NCI-H446 (cell line): ENCODE measurements at regions not wholly inside any gene's neighbourhood (a gene's known extent, or its start where the extent isn't known, plus 50 kb on each side); places are given as distances from the start of the nearest gene placed in this dataset.

Source experiments
- DNase-seq, 2 experiments: peaks; one replicate each; lab custom pipeline; 2025; lab: John Stamatoyannopoulos, UW

DNA sequence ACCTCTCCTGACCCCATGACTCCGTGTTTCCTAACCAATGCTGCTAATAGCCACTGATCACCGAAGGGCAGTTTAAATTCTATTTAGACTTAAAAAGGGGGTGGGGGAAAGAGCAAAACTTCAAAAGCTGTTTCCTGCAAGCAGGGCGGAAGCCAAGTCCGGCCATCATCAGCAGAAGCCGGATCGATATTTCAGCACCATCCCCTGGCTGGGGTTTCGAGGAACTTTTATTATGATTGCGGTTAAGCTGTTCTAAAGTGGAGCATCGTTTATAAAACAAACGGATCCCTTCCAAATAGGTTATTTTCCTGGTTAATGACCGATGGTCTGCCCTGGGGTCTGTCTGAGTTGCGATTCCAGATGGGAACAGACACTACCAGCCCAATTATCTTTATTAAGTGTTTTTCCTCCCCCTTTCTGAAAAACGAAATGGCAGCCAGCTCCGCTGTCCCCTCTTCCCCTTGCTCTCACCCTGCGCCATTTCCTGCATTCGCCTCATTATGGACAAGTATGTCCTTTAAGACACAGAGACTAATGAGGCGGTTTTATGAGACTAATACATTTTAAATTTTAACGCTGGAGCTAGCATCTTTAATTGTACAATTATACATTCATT lies 76.1 kb upstream of the IRX3 start:
- no peak for DNase-seq

- DNase-seq, result no peak
These were observed 74.7 kb upstream of the IRX3 start for GRCh38 chr16:54361246-54361645.

GRCh38 chr16:54360681-54361080 lies 74.1 kb upstream of the IRX3 start:
- DNase-seq, result no peak

- DNase-seq, result no peak
These were observed 73.0 kb upstream of the IRX3 start for GRCh38 chr16:54359555-54359954.

- DNase-seq, result no peak
These were observed 72.5 kb upstream of the IRX3 start for GRCh38 chr16:54359081-54359480.

- no peak for DNase-seq
These were observed 69.8 kb upstream of the IRX3 start for GRCh38 chr16:54356391-54356790.

GRCh38 chr16:54355251-54355650 lies 68.7 kb upstream of the IRX3 start:
- DNase-seq, result no peak

- DNase-seq, result no peak
These were observed 66.5 kb upstream of the IRX3 start for GRCh38 chr16:54353097-54353496.

DNA sequence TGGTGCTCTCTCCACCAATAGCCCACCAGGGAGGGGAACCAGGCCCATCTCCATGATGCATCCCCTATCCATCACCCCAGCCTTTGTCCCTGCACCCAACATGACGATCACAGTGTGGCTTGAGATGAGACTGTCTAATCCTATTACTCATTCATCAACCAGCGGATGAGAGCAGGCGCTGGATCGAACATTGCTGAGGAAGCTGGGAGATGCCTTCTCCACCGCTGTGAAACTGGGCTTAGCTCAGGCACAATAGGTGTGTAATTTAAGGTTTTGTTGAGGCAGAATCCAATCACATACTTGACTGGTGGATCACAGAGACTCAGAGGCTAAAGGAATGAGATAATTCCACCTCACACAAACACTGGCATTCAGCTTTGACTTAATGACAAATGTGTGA lies 64.6 kb upstream of the IRX3 start:
- DNase-seq, result no peak

DNA sequence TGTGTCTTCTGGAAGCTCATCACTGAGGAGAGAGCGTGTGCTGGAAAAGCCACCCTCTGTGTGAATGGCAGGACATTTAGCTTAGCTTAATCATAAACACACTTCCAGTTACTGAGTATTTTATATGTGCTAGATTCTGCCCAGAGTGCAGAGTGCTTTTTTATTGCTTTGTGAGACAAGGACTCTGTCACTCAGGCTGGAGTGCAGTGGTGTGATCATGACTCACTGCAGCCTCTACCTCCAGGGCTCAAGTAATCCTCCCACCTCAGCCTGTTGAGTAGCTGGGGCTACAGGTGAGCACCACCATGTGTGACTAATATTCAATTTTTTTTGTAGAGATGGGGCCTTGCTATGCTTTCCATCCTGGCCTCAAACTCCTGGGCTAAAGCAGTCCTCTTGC lies 61.4 kb upstream of the IRX3 start:
- no peak for DNase-seq

DNA sequence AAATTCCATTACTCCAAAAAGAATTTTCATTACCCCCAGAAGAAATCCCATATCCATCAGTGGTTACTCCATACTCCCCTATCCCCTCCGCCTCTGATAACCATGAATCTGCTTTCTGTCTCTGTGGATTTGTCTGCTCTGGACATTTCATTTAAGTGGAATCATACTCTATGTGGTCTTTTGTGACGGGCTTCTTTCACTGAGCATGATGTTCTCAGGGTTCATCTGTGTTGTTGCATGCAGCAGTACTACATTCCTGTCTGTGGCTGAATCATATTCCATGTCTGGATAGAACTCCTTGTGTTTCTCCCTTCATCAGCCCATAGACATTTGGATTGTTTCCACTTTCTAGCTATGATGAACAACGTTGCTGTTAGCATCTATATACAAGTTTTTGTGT lies 59.5 kb upstream of the IRX3 start:
- no peak for DNase-seq

DNA sequence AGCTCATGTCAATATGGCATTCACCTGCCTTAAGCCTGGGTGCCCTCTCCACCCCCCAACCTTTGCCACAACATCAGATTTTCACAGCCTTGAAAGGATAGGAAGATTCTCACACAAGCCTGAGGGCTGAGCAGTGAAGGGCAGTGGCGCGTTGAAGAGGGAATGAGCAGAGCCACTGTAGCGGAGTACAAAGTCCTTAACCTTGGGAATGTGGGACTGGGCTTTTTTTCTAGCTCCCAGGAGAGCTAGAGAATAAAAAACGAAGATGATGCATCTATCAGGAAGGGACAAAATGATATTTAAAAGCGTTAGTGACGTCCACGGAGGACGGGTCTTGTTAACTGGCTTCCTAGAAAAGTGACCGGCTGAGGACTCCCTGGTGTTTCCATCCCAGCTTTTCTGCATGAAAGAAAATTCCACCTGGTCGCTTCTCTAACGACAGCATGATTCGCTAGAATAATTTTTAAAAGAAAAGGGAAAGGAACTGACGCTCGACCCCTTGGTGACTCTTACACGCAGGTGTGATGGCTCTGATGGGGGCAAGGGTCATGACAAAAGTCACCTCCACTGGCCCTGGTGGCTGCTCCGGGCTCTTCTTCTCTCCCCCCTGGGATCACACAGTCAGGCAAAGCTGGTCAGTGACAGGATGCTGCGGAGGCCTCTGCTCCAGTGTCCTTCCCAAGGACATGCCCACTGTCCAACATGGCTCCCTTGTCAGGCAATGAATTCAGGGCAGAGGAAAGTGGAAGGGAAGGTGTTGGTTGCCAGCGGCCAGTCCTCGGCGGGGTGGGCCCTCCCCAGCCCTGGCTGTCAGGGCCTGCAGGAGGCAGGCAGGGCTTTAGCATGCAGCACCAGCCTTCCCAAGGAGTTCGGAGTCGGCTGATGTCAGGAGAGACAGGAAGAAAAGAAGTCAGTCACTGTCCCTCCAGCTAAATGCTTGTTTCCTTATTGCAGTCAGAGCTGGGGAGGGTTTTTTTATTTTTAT lies 58.4 kb upstream of the IRX3 start:
- DNase-seq, result no peak

- no peak for DNase-seq
These were observed 56.4 kb upstream of the IRX3 start for GRCh38 chr16:54342966-54343365.

GRCh38 chr16:54341892-54342776 lies 55.5 kb upstream of the IRX3 start:
- DNase-seq, result no peak

DNA sequence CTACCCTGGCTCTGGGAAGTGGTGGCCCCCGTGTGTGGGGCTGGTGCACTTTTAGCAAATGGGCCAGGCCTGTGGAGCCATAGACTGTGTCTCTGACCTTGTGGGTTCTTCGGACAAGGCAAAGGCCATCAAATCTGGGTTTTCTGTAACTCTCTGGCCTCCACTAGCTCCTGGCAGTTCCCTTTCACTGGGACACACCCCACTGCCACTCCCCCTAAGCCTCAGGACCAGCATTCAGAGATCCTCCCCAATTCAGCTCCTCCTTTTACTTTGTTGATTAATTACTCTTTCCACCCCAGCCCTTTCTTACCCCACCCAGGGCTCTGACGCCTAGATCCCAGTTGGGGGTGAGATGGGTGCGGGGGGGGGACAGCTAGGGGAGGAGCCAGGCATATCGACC lies 53.9 kb upstream of the IRX3 start:
- DNase-seq, result no peak

- DNase-seq, result no peak
These were observed 50.1 kb upstream of the IRX3 start for GRCh38 chr16:54336631-54337204.
